GM20000 (cell line): ENCODE measurements at regions not wholly inside any gene's neighbourhood (a gene's known extent, or its start where the extent isn't known, plus 50 kb on each side); places are given as distances from the start of the nearest gene placed in this dataset.

Source experiments
- DNase-seq: peaks from one replicate; pipeline ENCODE4 v3.0.0; 2012; ENCODE audit warnings: low spot score
- TF ChIP-seq, protein P1 (sequence below): IDR thresholded peaks from 2 replicates; pipeline ENCODE4 v1.5.1; 2012; ENCODE audit warnings: mild to moderate bottlenecking, control low read depth; ENCODE audit errors: extremely low read depth, missing control alignments

DNA sequence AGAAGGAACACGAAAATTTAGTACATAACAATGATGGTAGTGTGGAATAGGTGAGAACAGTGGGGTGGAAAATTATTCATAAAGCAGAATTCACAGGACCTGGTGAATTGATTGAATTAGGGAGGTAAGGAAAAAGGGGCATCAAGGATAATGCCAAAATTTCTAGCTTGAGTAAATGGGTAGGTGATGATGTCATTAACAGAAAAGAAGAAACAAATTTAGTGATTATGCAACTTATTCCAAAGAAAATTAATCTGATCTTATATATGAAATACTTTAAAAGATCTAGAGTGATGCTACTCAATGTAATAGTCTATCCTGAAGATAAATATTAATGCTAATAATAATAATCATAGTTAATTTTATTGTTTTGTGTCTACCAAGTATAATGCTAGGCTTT lies 544.6 kb upstream of the LMCD1 start:
- DNase-seq = no peak
- TF ChIP-seq, protein P1, sequence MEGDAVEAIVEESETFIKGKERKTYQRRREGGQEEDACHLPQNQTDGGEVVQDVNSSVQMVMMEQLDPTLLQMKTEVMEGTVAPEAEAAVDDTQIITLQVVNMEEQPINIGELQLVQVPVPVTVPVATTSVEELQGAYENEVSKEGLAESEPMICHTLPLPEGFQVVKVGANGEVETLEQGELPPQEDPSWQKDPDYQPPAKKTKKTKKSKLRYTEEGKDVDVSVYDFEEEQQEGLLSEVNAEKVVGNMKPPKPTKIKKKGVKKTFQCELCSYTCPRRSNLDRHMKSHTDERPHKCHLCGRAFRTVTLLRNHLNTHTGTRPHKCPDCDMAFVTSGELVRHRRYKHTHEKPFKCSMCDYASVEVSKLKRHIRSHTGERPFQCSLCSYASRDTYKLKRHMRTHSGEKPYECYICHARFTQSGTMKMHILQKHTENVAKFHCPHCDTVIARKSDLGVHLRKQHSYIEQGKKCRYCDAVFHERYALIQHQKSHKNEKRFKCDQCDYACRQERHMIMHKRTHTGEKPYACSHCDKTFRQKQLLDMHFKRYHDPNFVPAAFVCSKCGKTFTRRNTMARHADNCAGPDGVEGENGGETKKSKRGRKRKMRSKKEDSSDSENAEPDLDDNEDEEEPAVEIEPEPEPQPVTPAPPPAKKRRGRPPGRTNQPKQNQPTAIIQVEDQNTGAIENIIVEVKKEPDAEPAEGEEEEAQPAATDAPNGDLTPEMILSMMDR = no peak

- TF ChIP-seq, protein P1 = no peak
- DNase-seq = no peak
Measured at GRCh38 chr3:7959094-7959493, 542.5 kb upstream of the LMCD1 start.

DNA sequence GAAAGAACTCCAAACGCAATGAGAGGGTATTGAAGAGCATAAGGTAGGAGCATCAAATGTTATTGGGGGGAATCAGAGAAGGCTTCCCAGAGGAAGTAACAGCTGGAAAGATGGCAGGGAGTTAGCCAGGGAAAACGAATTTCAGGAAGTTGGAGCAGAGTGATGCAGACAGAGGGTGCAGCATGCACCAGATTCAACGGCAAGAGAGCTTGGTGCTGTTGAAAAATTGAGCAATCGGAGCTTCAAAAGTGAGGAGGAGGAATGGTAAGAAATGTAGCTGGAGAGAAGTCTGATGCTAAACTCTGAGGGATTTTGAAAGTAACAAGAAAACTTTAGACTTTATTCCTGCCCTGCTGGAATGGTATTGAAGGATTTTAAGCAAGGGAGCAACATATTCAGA lies 541.0 kb upstream of the LMCD1 start:
- TF ChIP-seq, protein P1 = no peak
- DNase-seq = no peak

- DNase-seq = no peak
- TF ChIP-seq, protein P1 = no peak
Measured at GRCh38 chr3:7962301-7962700, 539.3 kb upstream of the LMCD1 start.

- TF ChIP-seq, protein P1 = no peak
Measured at GRCh38 chr3:7964899-7965298, 536.7 kb upstream of the LMCD1 start.

DNA sequence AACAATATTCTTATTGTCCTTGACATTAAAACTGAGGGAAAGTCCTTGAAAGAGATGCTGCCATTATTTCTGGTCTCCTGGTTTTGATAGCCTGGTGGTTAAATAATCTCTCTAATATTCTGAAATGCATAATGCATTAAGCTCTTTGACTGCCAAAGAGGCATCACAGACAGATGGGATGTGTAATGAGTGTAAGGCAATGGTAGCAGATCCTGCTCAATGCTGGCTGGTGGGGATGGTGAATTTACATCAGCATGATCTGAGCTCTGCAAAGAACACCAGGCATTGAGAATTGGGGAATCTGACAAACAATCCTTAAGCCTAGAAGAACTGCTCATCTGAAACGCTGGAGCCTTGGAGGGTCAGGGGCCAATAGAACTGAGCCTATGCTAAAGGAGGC lies 528.6 kb upstream of the LMCD1 start:
- TF ChIP-seq, protein P1 = no peak
- DNase-seq = no peak

More at GRCh38 chr3:7964899-7965298, 536.7 kb upstream of the LMCD1 start:
- no peak for DNase-seq

DNA sequence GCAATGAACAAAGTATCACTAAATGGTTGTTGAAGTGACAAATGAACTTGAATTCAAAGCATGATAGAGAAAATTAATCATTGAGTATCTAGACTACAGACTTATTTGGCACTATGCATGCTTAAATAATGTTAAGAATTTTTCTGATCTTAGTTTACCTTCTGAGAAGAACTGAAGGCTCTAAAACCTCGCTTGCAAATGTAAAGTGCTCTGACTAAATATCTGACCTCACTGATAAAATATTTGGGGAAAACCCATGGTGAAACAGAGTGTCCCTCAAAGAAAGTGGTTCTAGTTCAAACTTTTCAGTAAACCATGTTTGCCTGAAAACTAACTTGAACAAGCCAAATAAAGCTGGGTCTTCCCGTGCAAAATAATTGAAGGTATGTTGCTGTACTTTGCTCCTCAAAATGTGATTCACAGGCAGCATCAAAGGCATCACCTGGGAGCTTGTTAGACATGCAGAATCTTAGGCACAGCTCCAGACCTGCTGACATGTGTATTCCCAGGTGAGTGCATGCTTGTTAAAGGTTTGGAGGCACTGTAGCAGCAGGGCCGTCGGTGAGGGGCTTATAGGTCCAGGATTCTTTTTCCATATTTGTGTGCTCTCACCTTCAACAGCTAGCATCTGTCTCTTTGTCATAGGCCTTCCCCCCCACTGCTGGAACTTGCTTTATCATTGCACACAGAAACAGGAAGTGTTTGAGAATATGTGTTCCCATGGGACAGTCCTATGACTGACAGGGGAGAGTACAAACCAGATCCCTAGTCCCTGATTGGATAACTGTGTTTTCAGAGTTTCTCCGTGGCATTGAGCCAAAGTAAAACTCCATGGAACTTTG lies 524.2 kb upstream of the LMCD1 start:
- TF ChIP-seq, protein P1 = no peak
- DNase-seq = peak; percentile 6
